GM18517 (cell line): ENCODE measurements at regions not wholly inside any gene's neighbourhood (a gene's known extent, or its start where the extent isn't known, plus 50 kb on each side); places are given as distances from the start of the nearest gene placed in this dataset.
"Not testable (repeated sequence)": the region's sequence is repeated elsewhere in the genome, so short reads cannot be mapped to it uniquely, and the experiment has no call there.

Experiments used
- ATAC-seq: cut with Tn5 transposase; IDR thresholded peaks from one replicate; pipeline ENCODE4 v1.9.1; 2021; ENCODE audit warnings: mild to moderate bottlenecking, moderate library complexity; ENCODE audit not compliant: unreplicated experiment

DNA sequence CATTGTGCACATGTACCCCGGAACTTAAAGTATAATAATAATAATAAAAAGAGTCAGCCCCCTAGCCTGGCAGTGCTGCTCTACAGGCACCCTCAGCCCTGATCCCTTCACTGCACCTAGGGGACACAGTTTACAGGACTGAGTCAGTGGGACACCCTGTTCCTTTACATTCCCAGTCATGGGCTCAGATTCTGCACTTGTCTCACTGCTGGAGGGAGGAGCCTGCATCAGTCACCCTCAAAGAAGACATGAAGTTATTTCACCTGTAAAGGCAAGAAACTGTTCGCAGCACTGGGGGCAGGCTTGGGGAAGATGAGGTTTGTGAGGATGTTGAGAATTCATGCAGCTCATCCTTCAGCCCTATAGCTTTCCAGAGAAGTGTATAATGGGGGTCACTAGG lies 50.7 kb upstream of the VPREB1 start:
- no peak for ATAC-seq

DNA sequence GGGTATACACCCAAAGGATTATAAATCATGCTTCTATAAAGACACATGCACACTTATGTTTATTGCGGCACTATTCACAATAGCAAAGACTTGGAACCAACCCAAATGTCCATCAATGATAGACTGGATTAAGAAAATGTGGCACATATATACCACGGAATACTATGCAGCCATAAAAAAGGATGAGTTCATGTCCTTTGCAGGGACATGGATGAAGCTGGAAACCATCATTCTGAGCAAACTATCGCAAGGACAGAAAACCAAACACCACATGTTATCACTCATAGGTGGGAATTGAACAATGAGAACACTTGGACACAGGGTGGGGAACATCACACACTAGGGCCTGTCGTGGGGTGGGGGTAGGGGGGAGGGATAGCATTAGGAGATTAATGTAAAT lies 51.1 kb upstream of the VPREB1 start:
- ATAC-seq = not testable (repeated sequence)

DNA sequence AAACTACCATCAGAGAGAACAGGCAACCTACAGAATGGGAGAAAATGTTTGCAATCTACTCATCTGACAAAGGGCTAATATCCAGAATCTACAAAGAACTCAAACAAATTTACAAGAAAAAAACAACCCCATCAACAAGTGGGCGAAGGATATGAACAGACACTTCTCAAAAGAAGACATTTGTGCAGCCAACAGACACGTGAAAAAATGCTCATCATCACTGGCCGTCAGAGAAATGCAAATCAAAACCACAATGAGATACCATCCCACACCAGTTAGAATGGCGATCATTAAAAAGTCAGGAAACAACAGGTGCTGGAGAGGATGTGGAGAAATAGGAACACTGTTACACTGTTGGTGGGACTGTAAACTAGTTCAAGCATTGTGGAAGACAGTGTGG lies 51.6 kb upstream of the VPREB1 start:
- ATAC-seq = not testable (repeated sequence)

DNA sequence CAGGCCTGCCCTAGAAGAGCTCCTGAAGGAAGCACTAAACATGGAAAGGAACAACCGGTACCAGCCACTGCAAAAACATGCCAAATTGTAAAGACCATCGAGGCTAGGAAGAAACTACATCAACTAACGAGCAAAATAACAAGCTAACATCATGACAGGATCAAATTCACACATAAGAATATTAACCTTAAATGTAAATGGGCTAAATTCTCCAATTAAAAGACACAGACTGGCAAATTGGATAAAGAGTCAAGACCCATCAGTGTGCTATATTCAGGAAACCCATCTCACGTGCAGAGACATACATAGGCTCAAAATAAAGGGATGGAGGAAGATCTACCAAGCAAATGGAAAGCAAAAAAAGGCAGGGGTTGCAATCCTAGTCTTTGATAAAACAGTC lies 54.8 kb upstream of the VPREB1 start:
- not testable (repeated sequence) for ATAC-seq

DNA sequence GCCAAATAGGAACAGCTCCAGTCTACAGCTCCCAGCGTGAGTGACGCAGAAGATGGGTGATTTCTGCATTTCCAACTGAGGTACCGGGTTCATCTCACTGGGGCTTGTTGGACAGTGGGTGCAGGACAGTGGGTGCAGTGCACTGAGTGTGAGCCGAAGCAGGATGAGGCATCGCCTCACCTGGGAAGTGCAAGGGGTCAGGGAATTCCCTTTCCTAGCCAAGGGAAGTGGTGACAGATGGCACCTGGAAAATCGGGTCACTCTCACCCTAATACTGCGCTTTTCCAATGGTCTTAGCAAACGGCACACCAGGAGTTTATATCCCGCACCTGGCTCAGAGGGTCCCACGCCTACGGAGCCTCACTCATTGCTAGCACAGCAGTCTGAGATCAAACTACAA lies 56.7 kb upstream of the VPREB1 start:
- ATAC-seq = not testable (repeated sequence)

DNA sequence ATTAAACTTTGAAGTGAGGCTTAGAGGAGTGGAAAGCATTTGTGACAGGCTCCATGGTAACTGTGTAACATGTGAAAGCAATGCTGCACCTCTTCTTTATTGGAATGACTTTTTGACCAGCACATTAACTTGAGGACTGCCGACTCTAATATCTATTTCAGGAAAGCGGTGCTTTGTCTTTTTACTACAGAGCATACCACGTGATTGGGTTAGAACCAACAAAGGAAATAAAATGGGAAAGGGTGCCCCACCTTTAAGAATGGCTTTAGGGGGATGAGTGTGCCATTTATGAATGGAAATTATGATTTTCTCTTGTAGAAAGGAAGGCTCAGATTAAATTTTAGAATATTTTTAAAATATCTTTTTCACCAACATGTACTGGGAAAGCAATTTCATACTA lies 57.3 kb upstream of the VPREB1 start:
- no peak for ATAC-seq

DNA sequence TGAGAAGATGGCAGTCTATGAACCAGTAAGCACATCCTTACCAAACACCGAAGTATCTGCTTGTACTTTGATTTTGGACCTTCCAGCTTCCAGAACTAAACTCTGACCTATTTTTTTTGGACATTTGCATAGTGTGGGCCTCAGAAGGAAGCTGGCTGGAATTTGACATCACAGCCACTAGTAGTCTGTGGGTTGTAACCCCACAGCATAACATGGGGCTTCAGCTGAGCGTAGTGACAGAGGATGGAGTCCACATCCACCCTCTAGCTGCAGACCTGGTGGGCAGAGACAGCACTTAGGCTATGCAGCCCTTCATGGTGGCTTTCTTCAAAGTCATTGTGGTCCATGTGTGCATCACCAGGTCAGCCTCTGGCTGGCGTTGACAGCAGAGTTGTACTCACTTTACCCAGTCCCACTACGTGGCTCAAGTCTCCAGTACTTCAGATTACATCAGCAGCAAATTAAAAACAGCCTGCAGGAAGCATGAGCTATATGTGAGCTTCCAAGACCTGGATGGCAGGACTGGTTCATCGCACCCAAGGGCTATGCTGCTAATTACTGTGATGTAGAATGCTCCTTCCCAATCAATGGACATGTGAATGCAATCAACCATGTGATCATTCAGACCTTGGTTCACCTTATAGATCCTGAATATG lies 58.6 kb upstream of the VPREB1 start:
- ATAC-seq = no peak

DNA sequence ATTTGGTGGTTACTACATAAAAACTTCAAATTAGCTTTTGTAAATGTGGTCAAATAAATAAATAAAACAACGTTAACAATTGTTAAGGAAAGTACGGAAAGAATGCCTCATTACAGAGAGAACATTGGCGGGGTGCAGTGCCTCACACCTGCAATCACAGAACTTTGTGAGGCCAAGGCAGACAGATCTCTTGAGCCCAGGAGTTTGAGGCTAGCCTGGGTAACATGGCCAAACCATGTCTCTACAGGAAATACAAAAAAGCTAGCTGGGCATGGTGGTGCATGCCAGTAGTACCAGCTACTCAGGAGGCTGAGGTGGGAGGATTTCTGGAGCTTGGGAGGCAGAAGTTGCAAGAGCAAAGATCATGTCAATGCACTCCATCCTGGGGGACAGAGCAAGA lies 59.4 kb upstream of the VPREB1 start:
- ATAC-seq = no peak

DNA sequence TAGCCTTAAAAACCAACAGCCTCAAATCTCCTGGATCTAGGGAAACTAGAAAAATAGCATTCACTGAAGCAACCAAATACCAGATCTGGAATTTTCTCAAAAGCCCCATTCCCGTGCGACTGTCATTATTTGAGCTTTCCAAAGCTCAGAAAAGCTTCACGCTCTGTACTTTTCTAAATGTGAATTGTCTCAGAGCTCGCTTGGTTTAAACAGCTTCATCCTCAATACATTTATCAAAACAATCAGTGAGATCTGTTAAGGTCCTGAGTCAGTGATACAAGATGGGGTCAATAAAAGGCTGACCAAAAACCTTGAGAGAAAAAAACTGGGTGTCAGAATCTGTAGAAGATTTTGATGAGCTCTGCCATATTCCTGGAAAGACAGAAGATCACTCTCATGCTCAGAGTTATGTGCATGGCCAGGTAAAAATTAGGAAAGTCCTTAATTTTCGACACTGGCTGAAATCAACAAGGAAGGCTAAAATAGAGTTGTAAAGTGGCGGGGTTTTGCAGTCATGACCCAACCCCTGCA lies 60.2 kb upstream of the VPREB1 start:
- ATAC-seq = no peak

DNA sequence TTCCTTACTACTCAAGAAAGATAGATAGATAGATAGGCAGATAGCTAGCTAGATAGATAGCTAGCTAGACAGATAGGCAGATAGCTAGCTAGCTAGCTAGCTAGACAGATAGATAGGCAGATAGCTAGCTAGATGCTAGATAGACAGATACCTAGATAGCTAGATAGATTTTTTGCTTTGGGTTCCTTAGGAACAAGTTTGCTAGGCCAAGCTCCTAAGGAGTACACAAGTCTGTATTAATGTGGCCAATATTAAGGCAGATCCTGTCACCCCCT lies 61.7 kb upstream of the VPREB1 start:
- ATAC-seq = no peak

DNA sequence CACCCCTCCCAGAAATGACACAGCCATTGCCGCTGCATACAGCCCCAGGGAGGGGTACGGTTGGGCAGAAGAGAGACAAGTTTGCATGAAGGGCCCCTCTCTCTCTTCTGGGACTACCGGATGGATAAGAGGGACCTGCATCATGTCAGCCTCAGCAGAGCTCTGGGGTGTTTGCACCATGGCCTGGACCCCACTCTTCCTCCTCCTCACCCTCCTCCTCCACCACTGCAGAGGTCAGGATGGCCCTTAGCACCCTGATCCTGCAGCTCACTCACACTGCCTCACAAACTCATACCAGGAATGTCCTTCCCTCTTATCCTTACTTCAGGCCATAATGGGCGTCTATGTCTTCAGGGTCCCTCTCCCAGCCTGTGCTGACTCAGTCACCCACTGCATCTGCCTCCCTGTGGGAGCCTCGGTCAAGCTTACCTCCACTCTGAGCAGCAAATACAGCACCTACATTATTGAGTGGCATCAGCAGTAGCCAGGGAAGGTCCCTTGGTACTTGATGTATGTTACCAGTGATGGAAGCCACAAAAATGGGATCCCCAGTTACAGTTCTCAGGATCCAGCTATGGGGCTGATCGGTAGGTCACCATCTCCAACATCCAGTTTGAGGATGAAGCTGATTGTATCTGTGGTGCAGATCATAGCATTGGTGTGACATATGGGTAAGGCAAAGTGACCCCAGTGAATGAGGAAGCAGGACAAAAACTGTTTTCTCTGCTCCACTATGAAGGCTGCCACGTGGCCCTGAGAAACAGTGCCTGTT lies 62.2 kb upstream of the VPREB1 start:
- no peak for ATAC-seq

DNA sequence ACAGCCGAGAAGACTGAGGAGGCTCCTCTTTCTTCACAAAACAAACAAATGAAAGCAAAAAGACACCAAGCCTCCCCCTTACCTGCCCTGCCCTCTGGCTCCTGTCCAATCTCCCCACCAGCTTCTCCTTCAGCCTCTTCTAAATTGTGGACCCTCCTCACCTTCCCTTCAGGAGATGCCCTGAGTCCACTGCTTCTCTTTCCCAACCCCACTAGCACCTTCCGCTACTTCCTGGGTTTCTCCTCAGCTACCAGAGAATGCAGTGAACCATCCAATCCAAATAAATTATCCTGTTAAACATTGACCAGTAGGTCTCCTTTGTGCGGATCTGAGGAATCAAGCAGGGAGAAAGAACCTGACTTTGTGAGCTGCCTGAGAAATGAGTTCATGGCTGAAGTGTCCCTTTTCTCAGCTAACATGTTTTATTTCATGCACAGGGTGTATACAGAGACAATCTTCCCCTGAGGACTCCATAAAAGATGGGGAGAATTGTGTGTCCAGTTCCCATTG lies 63.2 kb upstream of the VPREB1 start:
- ATAC-seq = no peak

DNA sequence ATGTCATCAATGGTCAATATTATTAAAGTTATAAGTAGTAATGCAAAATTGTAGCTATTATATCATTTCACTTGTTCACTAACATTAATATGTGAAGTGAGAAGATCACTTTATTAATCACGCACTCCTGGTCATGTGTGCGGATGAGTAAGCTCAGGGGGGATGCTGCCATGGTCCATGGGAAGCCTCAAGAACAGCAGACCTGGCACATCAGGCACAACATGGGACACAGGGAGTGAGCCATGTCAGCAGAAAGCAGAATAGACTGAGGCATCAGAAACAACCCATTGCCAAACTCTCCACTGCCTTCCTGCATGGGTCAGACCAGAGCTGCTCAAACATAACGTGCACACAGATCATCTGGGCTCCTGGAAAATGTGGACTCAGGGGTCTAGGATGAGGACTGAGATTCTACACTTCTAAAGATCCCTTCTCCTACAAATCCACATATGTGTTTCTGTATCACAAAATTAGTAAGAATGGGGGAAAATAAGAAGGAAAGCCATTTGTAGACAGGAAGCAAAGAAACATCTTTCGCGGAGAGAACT lies 63.8 kb upstream of the VPREB1 start:
- no peak for ATAC-seq

DNA sequence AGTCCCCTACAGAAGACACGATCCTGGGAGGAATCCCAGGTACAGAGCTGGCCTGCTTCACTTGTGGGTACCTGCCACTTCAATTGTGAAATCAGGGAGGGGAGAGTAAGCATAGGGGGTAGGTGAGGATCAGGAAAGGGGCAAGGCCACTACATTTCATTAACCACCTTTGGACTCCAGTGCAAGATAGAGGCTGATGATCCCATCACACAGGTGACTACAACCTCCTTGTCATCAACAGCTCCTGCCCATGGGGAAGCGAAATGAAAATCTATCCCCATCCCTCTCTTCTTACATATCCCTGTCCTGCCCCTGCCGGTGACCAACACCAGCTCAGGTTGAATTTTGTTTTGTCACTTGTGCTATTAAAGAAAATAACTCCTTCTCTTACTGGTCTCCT lies 64.7 kb upstream of the VPREB1 start:
- no peak for ATAC-seq

DNA sequence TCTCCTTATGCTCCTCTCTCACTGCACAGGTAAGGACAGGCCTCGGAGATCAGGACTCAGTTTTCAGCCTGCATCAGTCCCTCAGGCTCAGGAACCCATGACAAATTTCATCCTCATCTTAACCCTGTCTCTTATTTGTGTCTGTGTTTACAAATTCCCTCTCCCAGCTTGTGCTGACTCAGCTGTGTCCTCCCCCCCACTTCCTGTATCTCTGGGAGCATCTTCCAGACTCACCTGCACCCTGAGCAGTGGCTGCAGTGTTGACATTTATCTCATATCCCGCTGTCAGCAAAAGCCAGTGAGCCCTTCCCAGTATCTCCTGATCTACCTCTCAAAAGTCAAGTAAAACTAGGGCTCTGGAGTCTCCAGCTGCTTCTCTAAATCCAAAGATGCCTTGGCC lies 65.6 kb upstream of the VPREB1 start:
- ATAC-seq = no peak

DNA sequence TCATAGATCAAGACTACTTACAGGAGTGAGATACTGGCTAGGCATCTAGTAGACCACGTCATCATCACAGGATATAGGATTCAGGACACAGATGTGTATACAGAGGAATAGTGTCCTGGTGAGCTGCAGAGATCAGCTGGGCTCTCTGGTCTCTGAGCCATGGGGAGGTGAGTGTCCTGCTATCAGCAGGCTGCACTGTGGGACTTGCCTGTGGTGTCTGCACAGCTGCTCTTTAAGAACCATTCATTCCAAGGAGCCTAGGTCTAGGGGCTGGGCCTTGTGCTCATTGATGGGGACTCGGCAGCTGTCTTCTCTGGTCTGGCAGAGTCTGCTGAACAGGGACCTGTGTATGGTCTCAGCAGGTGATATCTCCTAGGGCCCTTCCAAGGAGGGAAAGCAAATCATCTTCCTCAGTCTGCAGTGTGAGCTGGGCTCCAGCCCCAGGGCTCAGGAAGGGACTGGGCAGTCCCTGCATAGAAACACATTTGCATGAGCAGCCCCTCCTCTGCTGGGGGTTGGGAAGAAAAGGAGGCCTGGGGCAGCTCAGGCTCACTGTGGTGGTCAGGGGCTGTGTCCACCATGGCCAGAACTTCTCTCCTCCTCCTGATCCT lies 66.1 kb upstream of the VPREB1 start:
- no peak for ATAC-seq

DNA sequence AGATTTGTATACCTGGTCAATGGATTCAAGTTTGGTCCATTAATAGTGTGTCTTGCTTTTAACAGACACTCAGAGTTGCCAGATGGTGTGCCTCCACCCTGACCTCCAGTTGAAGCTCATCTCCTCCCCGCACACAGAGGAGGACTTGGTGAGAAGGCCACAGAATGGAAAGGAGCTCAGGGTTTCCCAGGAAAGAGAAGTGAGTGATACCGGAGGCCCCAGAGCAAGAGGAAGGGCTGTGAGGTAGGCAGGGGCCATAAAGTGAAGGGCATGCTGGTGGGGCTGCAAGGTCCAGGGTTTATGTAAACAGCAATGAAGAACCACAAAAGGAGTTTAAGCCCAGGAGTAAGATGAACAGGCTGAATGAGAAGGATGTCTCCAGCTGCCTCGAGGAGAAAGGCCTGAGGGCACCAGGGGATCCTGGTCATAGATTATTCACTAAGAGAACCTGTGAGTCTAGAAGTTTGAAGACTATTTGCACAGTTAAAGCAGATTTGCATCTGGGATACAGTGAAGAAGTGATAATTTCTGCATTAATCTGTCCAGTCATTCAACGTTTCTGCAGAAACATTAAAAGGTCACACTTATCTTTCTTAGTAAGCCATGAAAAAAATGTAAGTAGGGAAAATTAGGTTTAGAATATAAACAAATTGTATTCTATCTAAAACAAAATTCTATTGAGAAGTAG lies 67.5 kb upstream of the VPREB1 start:
- ATAC-seq = no peak

DNA sequence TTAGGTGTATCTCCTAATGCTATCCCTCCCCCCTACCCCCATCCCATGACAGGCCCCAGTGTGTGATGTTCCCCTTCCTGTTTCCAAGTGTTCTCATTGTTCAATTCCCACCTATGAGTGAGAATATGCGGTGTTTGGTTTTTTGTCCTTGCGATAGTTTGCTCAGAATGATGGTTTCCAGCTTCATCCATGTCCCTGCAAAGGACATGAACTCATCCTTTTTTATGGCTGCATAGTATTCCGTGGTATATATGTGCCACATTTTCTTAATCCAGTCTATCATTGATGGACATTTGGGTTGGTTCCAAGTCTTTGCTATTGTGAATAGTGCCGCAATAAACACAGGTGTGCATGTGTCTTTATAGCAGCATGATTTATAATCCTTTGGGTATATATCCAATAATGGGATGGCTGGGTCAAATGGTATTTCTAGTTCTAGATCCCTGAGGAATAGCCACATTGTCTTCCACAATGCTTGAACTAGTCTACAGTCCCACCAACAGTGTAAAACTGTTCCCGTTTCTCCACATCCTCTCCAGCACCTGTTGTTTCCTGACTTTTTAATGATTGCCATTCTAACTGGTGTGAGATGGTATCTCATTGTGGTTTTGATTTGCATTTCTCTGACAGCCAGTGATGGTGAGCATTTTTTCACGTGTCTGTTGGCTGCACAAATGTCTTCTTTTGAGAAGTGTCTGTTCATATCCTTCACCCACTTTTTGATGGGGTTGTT lies 71.5 kb upstream of the VPREB1 start:
- not testable (repeated sequence) for ATAC-seq

DNA sequence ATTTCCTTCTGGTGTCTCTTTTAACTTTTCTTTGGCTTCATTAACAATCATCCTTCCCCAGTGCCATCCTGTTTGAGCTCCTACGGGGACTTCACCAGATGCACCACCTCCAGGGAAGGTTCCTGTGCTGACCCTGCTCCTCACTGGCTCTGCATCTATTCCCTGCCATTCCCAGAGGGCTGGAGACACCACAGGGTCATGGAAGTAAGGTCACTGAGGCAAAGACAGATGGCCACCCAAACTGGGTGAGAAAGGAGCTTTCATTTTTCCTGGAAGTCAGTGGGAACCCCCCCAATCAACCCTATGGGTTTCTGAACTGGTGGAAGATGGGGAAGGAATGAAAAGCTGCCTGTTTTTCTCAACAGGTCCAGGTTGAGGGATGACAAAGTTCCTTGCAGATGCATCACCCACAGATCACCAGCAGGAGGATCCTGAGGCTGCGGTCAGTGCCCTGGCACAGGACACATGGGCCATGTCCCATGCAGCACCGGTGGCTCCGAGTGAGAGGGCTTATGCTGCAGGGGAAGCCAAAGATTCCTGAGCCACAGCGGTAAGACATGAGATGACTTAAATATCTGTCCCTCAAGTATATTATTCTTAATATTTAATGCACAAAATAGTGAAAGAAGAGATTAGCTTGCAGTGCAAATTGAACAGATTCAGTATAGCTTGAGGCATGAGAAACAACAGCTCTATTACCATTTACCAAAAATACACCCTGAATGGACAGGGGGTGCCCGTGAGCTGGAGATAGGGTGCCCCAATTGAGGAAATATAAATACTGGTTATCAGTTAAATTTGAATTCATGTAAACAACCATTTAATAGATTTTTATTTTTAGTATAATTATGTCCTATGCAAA lies 73.0 kb upstream of the VPREB1 start:
- ATAC-seq = no peak

DNA sequence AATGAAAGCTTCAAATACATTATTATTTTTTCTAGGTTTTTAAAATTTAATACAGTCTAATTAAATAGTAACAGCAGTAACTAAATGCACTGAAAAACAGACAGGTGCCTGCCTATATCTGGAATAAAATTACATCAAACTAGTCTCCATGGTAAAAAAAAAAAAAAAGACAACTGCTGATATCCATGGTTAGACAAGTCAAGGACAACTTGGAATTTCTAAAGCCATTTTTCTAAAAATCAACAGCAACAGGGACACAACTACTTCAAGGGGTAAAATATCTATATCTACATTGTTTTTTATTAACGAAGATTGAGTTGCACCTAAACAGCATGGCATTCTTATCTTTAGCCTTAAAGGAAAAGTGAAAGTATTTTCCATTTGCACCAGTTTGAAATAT lies 74.7 kb upstream of the VPREB1 start:
- no peak for ATAC-seq
